ENCODE measurements at regions not wholly inside any gene's neighbourhood (a gene's known extent, or its start where the extent isn't known, plus 50 kb on each side); places are given as distances from the start of the nearest gene placed in this dataset.

GRCh38 chr10:106027240-106027639 lies 1137.3 kb downstream of the SORCS1 start (continued):
- TF ChIP-seq PRDM15 (CRISPR knock-in tag; IDR thresholded peaks at IDR 0.05) (no peak), USF2 (CRISPR knock-in tag; IDR thresholded peaks at IDR 0.05) (no peak), JAZF1 (CRISPR knock-in tag; IDR thresholded peaks at IDR 0.05) (no peak), ZNF396 (CRISPR knock-in tag; IDR thresholded peaks at IDR 0.05; ENCODE audit: borderline replicate concordance) (no peak)

- POLR2A ChIA-PET = no interaction called here
- H3K27ac Mint-ChIP-seq = no peak overlapping the region
- H3K4me3 Mint-ChIP-seq = no peak overlapping the region
These were observed 1139.2 kb downstream of the SORCS1 start for GRCh38 chr10:106025208-106025811.

More at GRCh38 chr10:106025208-106025811, 1139.2 kb downstream of the SORCS1 start:
- H3K9me3 Mint-ChIP-seq = peaks cover 8% of the 10 kb centered on the region; the same call in 1 of the 2 replicates
- peaks cover 2% of the 10 kb centered on the region; the same call in 1 of the 2 replicates for H3K36me3 Mint-ChIP-seq
- no peaks in the 10 kb centered on the region; the same call in 1 of the 2 replicates for H3K27me3 Mint-ChIP-seq (ENCODE audit: low read depth)
- peaks cover 13% of the 10 kb centered on the region; the same call in 1 of the 2 replicates for H3K4me1 Mint-ChIP-seq
- DNase-seq (ENCODE audit: low spot score) = no peak
- TF ChIP-seq E2F4 (CRISPR knock-in tag; IDR thresholded peaks at IDR 0.05; ENCODE audit: borderline replicate concordance, low read depth) (no peak), ELF4 (CRISPR knock-in tag; IDR thresholded peaks at IDR 0.05; ENCODE audit: low read depth) (no peak), FOXJ3 (CRISPR knock-in tag; IDR thresholded peaks at IDR 0.05; ENCODE audit: borderline replicate concordance) (no peak), ZNF416 (CRISPR knock-in tag; IDR thresholded peaks at IDR 0.05) (no peak), SMAD3 (CRISPR knock-in tag; IDR thresholded peaks at IDR 0.05; ENCODE audit: borderline replicate concordance) (no peak), GABPB1 (CRISPR knock-in tag; IDR thresholded peaks at IDR 0.05) (no peak), AFF4 (CRISPR knock-in tag; IDR thresholded peaks at IDR 0.05; ENCODE audit: borderline replicate concordance) (no peak), ZMAT4 (CRISPR knock-in tag; IDR thresholded peaks at IDR 0.05) (no peak), ZSCAN18 (CRISPR knock-in tag; IDR thresholded peaks at IDR 0.05) (no peak), JUN (CRISPR knock-in tag; IDR thresholded peaks at IDR 0.05) (no peak)
- CTCF ChIA-PET = no interaction called here
- no peak for ATAC-seq
